ENCODE measurements at regions not wholly inside any gene's neighbourhood (a gene's known extent, or its start where the extent isn't known, plus 50 kb on each side); places are given as distances from the start of the nearest gene placed in this dataset.

DNA sequence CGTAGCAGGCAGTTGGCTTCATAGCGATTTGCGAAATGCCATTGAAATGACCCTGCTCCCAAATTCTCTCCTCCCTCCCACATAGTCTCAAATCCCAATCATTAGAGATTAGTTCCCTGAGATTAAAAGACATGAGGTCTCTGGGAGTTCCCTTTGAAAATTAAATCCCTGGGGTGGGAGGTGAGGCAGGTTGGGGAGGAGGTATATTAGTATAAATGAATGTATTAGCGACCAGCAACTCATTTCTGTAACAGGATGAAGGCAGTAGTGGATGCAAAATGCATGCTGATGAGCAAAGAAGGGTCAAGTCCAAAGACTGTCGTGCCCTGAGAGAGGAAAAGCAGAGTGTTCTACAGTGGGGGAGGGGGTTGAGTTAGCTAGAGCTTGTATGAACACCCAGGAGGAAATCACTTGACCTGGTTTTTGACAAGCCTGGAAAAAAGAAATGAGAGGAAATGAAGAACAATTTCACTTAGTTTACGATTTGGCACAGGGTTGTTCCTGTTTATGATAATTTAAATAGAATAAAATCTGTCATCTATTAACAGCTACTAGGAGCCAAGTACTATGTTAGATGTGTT lies 79.6 kb upstream of the MTPN start:
- intact Hi-C loops (cut with micrococcal nuclease): no loop called here
- no peak overlapping the region for H3K27ac Mint-ChIP-seq
- Histone ChIP-seq H3K4me1 (ENCODE audit: control insufficient read depth in 2 of 2, insufficient read depth in 2 of 2, low read length in 2 of 2) (no peaks in the 10 kb centered on the region), H3K36me3 (ENCODE audit: control insufficient read depth in 2 of 3, insufficient read depth in 3 of 3, low read length in 3 of 3) (no peaks in the 10 kb centered on the region), H3K27ac (ENCODE audit: low read depth, low read length) (no peak overlapping the region), H3K27me3 (ENCODE audit: control insufficient read depth in 2 of 2, insufficient read depth in 2 of 2, low read length in 2 of 2) (no peaks in the 10 kb centered on the region), H3K4me3 (ENCODE audit: low read length) (no peak overlapping the region), H3K9me3 (ENCODE audit: control insufficient read depth in 2 of 3, low read length in 3 of 3) (no peaks in the 10 kb centered on the region)
- H3K36me3 Mint-ChIP-seq: peaks cover 0 to 7% (median 0%) of the 10 kb centered on the region in 5 donors
- H3K9me3 Mint-ChIP-seq: no peaks in the 10 kb centered on the region
- no peak for ATAC-seq
- H3K4me3 Mint-ChIP-seq: no peak overlapping the region
- no peak for DNase-seq
- peaks cover 0 to 3% (median 0%) of the 10 kb centered on the region in 7 donors for H3K4me1 Mint-ChIP-seq
- ChIA-PET POLR2A (no interaction called here), CTCF (no interaction called here)
- H3K27me3 Mint-ChIP-seq: peaks cover 0 to 6% (median 4%) of the 10 kb centered on the region in 5 donors

DNA sequence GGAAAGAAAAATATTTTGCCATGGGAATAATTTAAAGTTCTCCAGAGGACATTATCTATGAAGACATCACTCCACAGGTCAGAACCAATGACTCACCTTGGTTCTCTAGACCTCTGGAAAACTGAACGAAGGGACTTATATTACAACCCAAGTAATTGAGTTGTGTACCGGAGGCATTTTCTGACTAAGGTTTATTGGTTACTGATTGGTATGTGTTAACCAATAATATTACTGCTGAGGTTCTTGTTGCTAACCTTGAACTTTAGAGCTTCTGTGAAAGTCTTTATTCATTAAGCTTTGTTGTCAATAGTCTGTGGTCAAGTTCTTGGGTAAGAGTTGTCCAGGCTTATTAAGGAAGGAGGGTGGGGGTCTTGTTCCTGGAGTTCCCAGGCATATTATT lies 78.1 kb upstream of the MTPN start:
- no peak for DNase-seq
- ATAC-seq: no peak

GRCh38 chr7:136053689-136054485 lies 76.7 kb upstream of the MTPN start:
- H3K27ac ChIP-seq (ENCODE audit: low read depth, low read length): no peak overlapping the region
- DNase-seq (no peak), ATAC-seq (no peak)
- no peaks in the 10 kb centered on the region for H3K36me3 ChIP-seq (ENCODE audit: control insufficient read depth in 2 of 3, insufficient read depth in 3 of 3, low read length in 3 of 3)
- ChIA-PET POLR2A (no interaction called here), CTCF (no interaction called here)
- Mint-ChIP-seq H3K27me3 (peaks cover 0 to 4% (median 0%) of the 10 kb centered on the region in 5 donors), H3K36me3 (peaks cover 0 to 14% (median 8%) of the 10 kb centered on the region in 5 donors), H3K4me3 (no peak overlapping the region), H3K27ac (no peak overlapping the region), H3K9me3 (peaks cover 0 to 4% (median 0%) of the 10 kb centered on the region in 11 donors), H3K4me1 (peaks cover 0 to 3% (median 0%) of the 10 kb centered on the region in 7 donors)
- no peaks in the 10 kb centered on the region for H3K4me1 ChIP-seq (ENCODE audit: control insufficient read depth in 2 of 2, insufficient read depth in 2 of 2, low read length in 2 of 2)
- H3K9me3 ChIP-seq (ENCODE audit: control insufficient read depth in 2 of 3, low read length in 3 of 3): no peaks in the 10 kb centered on the region
- H3K4me3 ChIP-seq (ENCODE audit: low read length): no peak overlapping the region
- intact Hi-C loops (cut with micrococcal nuclease): no loop called here
- no peaks in the 10 kb centered on the region for H3K27me3 ChIP-seq (ENCODE audit: control insufficient read depth in 2 of 2, insufficient read depth in 2 of 2, low read length in 2 of 2)

More for the DNA sequence above, 78.1 kb upstream of the MTPN start:
- no peaks in the 10 kb centered on the region for H3K36me3 ChIP-seq (ENCODE audit: control insufficient read depth in 2 of 3, insufficient read depth in 3 of 3, low read length in 3 of 3)
- H3K27ac ChIP-seq (ENCODE audit: low read depth, low read length): no peak overlapping the region
- peaks cover 0 to 3% (median 0%) of the 10 kb centered on the region in 7 donors for H3K4me1 Mint-ChIP-seq
- H3K9me3 ChIP-seq (ENCODE audit: control insufficient read depth in 2 of 3, low read length in 3 of 3): no peaks in the 10 kb centered on the region
- ChIA-PET CTCF (no interaction called here), POLR2A (no interaction called here)
- H3K27ac Mint-ChIP-seq: no peak overlapping the region
- H3K36me3 Mint-ChIP-seq: peaks cover 0 to 4% (median 0%) of the 10 kb centered on the region in 5 donors
- H3K27me3 ChIP-seq (ENCODE audit: control insufficient read depth in 2 of 2, insufficient read depth in 2 of 2, low read length in 2 of 2): no peaks in the 10 kb centered on the region
- H3K4me1 ChIP-seq (ENCODE audit: control insufficient read depth in 2 of 2, insufficient read depth in 2 of 2, low read length in 2 of 2): no peaks in the 10 kb centered on the region
- no peak overlapping the region for H3K4me3 ChIP-seq (ENCODE audit: low read length)
- peaks cover 0 to 5% (median 4%) of the 10 kb centered on the region in 5 donors for H3K27me3 Mint-ChIP-seq
- H3K9me3 Mint-ChIP-seq: peaks cover 0 to 2% (median 0%) of the 10 kb centered on the region in 11 donors
- intact Hi-C loops (cut with micrococcal nuclease): no loop called here
- no peak overlapping the region for H3K4me3 Mint-ChIP-seq

DNA sequence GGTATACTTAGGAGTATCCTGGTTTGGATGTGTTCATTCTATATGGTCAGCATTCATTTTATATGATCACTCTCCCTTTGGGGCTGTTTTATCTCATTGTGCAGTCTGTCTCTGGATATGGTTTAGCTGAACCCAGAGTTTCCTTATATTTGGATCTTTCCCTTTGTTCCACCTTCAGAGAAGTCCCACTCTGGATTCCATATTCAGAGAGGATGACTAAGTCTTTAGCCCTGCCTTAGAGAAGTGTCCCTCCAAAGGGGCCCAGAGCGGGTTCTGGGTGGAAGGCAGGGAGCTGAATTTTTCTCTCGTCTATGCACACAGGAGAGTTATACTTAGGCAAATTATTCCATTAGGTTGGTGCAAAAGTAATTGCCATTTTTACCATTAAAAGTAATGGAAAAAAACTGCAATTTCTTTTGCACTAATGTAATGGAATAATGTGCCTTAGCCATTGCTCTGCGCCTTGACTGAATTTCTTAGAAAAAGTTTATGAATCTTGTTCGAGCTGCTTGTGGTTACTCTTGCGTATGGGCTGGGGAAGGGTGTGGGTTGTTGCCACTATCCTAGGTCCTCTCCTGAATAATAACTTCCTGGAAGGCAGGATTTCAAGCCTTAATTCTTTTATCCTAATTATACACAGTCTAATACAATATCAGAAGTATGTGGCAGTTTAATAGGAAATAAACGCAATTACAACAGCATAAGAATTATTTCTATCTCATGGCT lies 74.2 kb upstream of the MTPN start:
- POLR2A ChIA-PET: no interaction called here
- Histone ChIP-seq H3K4me3 (ENCODE audit: low read length) (no peak overlapping the region), H3K27ac (ENCODE audit: low read depth, low read length) (no peak overlapping the region), H3K36me3 (ENCODE audit: control insufficient read depth in 2 of 3, insufficient read depth in 3 of 3, low read length in 3 of 3) (no peaks in the 10 kb centered on the region), H3K9me3 (ENCODE audit: control insufficient read depth in 2 of 3, low read length in 3 of 3) (no peaks in the 10 kb centered on the region), H3K4me1 (ENCODE audit: control insufficient read depth in 2 of 2, insufficient read depth in 2 of 2, low read length in 2 of 2) (no peaks in the 10 kb centered on the region), H3K27me3 (ENCODE audit: control insufficient read depth in 2 of 2, insufficient read depth in 2 of 2, low read length in 2 of 2) (no peaks in the 10 kb centered on the region)
- Mint-ChIP-seq H3K4me3 (no peak overlapping the region), H3K27ac (no peak overlapping the region), H3K4me1 (no peaks in the 10 kb centered on the region), H3K36me3 (peaks cover 0 to 24% (median 8%) of the 10 kb centered on the region in 5 donors), H3K9me3 (peaks cover 0 to 8% (median 2%) of the 10 kb centered on the region in 11 donors), H3K27me3 (no peaks in the 10 kb centered on the region)
- CTCF ChIA-PET: no interaction called here
- intact Hi-C loops (cut with micrococcal nuclease): no loop called here
- DNase-seq (no peak), ATAC-seq (no peak)

DNA sequence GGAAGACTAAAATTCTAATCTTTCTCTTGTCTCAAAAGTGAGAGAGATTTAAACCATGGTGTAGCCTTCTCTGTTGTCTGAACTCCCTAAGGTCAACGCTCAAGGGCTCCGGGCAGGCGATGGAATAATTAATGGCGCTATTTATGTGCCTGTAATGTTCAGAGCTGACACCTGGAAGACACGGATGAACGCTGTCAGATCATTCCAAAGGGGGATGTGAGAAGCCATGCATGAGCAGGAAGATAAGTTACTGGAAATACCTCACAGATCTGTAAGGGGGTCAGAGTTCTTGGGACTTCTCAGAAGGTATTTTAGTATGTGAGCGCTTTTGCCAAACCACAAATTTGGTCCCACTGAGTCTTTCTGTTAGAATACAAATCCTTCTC lies 73.3 kb upstream of the MTPN start:
- Mint-ChIP-seq H3K27me3 (peaks cover 0 to under 1% (median 0%) of the 10 kb centered on the region in 5 donors), H3K4me3 (no peak overlapping the region), H3K27ac (no peak overlapping the region), H3K9me3 (peaks cover 0 to 11% (median 4%) of the 10 kb centered on the region in 11 donors), H3K4me1 (no peaks in the 10 kb centered on the region), H3K36me3 (peaks cover 0 to 27% (median 10%) of the 10 kb centered on the region in 5 donors)
- ChIA-PET POLR2A (no interaction called here), CTCF (no interaction called here)
- H3K36me3 ChIP-seq (ENCODE audit: control insufficient read depth in 2 of 3, insufficient read depth in 3 of 3, low read length in 3 of 3): no peaks in the 10 kb centered on the region
- no peaks in the 10 kb centered on the region for H3K27me3 ChIP-seq (ENCODE audit: control insufficient read depth in 2 of 2, insufficient read depth in 2 of 2, low read length in 2 of 2)
- intact Hi-C loops (cut with micrococcal nuclease): no loop called here
- no peak for DNase-seq
- no peaks in the 10 kb centered on the region for H3K9me3 ChIP-seq (ENCODE audit: control insufficient read depth in 2 of 3, low read length in 3 of 3)
- H3K27ac ChIP-seq (ENCODE audit: low read depth, low read length): no peak overlapping the region
- H3K4me3 ChIP-seq (ENCODE audit: low read length): no peak overlapping the region
- H3K4me1 ChIP-seq (ENCODE audit: control insufficient read depth in 2 of 2, insufficient read depth in 2 of 2, low read length in 2 of 2): no peaks in the 10 kb centered on the region
- no peak for ATAC-seq

DNA sequence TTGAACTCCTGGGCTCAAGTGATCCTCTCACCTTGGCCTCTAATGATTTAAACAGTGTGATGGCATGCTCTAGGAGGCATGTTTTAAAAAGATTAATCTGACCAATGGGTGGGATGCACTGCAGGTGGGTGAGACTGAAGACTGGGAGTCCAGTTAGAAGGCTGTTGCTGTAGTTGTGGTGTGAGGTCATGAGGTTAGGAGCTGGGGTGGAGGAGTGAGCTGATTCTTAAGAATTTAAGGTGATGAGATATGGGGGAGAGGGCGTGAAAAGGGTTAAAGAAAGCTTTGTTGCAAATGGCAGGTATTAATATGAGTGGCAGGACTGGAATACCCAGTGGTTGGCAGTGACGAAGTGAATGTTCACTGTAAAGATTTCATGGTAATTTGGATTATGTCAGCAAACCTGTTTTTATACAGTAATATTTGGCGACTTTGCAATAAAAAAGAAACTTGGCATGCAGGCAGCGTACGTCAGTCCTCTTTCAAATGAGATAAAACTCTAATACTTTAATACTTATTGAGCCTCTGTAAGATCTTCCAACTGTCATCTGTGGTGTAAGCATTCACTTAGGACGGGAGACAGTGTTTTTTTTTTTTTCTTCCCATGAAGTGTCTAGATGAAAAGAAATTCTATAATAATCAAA lies 72.8 kb upstream of the MTPN start:
- H3K4me1 ChIP-seq (ENCODE audit: control insufficient read depth in 2 of 2, insufficient read depth in 2 of 2, low read length in 2 of 2): no peaks in the 10 kb centered on the region
- CTCF ChIA-PET: interaction anchor here (0.6 kb wide), 1 partner anchor 344 kb away, joined by 3 read pairs; no protein-coding TSS in a partner anchor
- Mint-ChIP-seq H3K9me3 (peaks cover 0 to 13% (median 5%) of the 10 kb centered on the region in 11 donors), H3K4me1 (no peaks in the 10 kb centered on the region), H3K27me3 (peaks cover 0 to 5% (median 0%) of the 10 kb centered on the region in 5 donors), H3K4me3 (no peak overlapping the region), H3K36me3 (peaks cover 0 to 31% (median 13%) of the 10 kb centered on the region in 5 donors), H3K27ac (no peak overlapping the region)
- H3K27ac ChIP-seq (ENCODE audit: low read depth, low read length): no peak overlapping the region
- POLR2A ChIA-PET: no interaction called here
- no peak overlapping the region for H3K4me3 ChIP-seq (ENCODE audit: low read length)
- no peaks in the 10 kb centered on the region for H3K9me3 ChIP-seq (ENCODE audit: control insufficient read depth in 2 of 3, low read length in 3 of 3)
- no peaks in the 10 kb centered on the region for H3K36me3 ChIP-seq (ENCODE audit: control insufficient read depth in 2 of 3, insufficient read depth in 3 of 3, low read length in 3 of 3)
- DNase-seq (no peak), ATAC-seq (no peak)
- H3K27me3 ChIP-seq (ENCODE audit: control insufficient read depth in 2 of 2, insufficient read depth in 2 of 2, low read length in 2 of 2): no peaks in the 10 kb centered on the region
- intact Hi-C loops (cut with micrococcal nuclease): no loop called here
